ENCODE measurements at regions not wholly inside any gene's neighbourhood (a gene's known extent, or its start where the extent isn't known, plus 50 kb on each side); places are given as distances from the start of the nearest gene placed in this dataset.

DNA sequence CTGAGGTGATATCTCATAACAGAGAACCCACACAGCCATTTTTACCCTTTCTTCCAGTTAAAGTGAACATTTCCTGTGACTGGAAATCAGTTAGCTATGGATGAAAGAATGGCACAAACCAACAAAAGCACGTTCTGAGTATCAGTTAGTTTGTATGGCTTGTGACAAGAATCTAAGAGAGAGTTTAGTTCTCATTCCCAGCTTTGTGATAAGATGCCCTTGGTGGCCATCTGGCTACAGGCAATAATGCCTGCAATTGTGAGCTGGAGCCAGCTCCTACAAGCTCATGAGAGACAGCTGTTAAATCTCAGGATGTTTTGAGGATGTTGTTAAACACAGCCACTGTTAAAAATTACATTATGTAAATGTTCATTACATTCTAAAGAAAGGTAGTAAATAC, 122.0 kb upstream of the FRMD6 start:
- Histone ChIP-seq H3F3A (ENCODE audit: insufficient read depth, low read depth) (peaks cover 30% of the 10 kb centered on the region), H3K9me3 (ENCODE audit: insufficient read depth, low read depth) (peaks cover 4% of the 10 kb centered on the region; the same call in 1 of the 2 replicates), H3K27ac (no peak overlapping the region), H3K36me3 (ENCODE audit: low read depth) (no peaks in the 10 kb centered on the region), H3K4me3 (no peak overlapping the region), H3K4me2 (no peak overlapping the region), H3K9me2 (ENCODE audit: insufficient read depth) (no peaks in the 10 kb centered on the region), H3K4me1 (replicated peaks; ENCODE audit: insufficient read depth) (peaks cover 34% of the 10 kb centered on the region), H3K27me3 (ENCODE audit: insufficient read depth, low read depth) (no peaks in the 10 kb centered on the region), H4K20me1 (ENCODE audit: insufficient read depth) (no peaks in the 10 kb centered on the region), H2AFZ (no peak overlapping the region), H3K79me2 (ENCODE audit: low read depth) (no peaks in the 10 kb centered on the region)
- DNase-seq, result no peak
- TF ChIP-seq EZH2 (IDR thresholded peaks at IDR 0.05; ENCODE audit: low read depth), result no peak
- TF ChIP-seq, protein P1, sequence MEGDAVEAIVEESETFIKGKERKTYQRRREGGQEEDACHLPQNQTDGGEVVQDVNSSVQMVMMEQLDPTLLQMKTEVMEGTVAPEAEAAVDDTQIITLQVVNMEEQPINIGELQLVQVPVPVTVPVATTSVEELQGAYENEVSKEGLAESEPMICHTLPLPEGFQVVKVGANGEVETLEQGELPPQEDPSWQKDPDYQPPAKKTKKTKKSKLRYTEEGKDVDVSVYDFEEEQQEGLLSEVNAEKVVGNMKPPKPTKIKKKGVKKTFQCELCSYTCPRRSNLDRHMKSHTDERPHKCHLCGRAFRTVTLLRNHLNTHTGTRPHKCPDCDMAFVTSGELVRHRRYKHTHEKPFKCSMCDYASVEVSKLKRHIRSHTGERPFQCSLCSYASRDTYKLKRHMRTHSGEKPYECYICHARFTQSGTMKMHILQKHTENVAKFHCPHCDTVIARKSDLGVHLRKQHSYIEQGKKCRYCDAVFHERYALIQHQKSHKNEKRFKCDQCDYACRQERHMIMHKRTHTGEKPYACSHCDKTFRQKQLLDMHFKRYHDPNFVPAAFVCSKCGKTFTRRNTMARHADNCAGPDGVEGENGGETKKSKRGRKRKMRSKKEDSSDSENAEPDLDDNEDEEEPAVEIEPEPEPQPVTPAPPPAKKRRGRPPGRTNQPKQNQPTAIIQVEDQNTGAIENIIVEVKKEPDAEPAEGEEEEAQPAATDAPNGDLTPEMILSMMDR (conservative IDR thresholded peaks at IDR 0.05), result no peak
- POLR2A ChIA-PET (ENCODE audit: unreplicated experiment), result no interaction called here
- BruUV-seq (replicated peaks), result no TSS peak
- CTCF ChIA-PET, result no interaction called here
- intact Hi-C loops (cut with micrococcal nuclease; ENCODE audit: unreplicated experiment), result no loop called here

DNA sequence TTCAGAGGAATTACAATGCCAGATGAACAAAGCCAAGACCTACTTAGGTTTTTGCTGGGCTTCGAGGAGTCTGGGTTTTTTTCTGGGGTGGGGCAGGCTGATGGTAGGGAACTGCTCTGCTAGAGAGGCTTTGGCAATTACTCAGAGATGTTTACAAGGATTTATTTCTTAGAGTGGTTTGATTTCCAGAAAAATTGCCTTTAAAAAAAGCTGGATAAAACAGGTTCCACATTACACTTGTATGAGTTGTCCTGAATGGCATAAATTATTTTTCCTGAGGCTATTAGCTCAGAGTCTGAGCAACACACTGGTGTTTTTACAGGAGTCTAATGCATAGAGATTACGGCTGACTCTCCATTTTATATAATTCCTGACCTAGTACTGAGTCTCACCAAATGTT, 118.5 kb upstream of the FRMD6 start:
- CTCF ChIA-PET, result interaction anchor here (0.6 to 0.8 kb wide), 2 partner anchors 16 to 250 kb away, joined by 3 read pairs; no protein-coding TSS in a partner anchor
- no peaks in the 10 kb centered on the region for H3K79me2 ChIP-seq (ENCODE audit: low read depth)
- H3K9me3 ChIP-seq (ENCODE audit: insufficient read depth, low read depth), result peaks cover 19% of the 10 kb centered on the region
- peak overlapping the region; percentile 67 for H3K4me2 ChIP-seq
- H3K27ac ChIP-seq, result peak overlapping the region; percentile 99
- H2AFZ ChIP-seq, result no peak overlapping the region
- H3F3A ChIP-seq (ENCODE audit: insufficient read depth, low read depth), result peaks cover 40% of the 10 kb centered on the region
- BruUV-seq (replicated peaks), result no TSS peak
- no peaks in the 10 kb centered on the region for H4K20me1 ChIP-seq (ENCODE audit: insufficient read depth)
- intact Hi-C loops (cut with micrococcal nuclease; ENCODE audit: unreplicated experiment), result no loop called here
- POLR2A ChIA-PET (ENCODE audit: unreplicated experiment), result interaction anchor here (0.6 to 0.9 kb wide), 2 partner anchors 117 to 119 kb away, joined by 11 to 26 read pairs; partner anchors contain the start of gene FRMD6
- H3K27me3 ChIP-seq (ENCODE audit: insufficient read depth, low read depth), result no peaks in the 10 kb centered on the region
- H3K4me1 ChIP-seq (replicated peaks; ENCODE audit: insufficient read depth), result peaks cover 43% of the 10 kb centered on the region
- TF ChIP-seq, protein P1 (conservative IDR thresholded peaks at IDR 0.05), result no peak
- no peak for TF ChIP-seq EZH2 (IDR thresholded peaks at IDR 0.05; ENCODE audit: low read depth)
- no peaks in the 10 kb centered on the region for H3K36me3 ChIP-seq (ENCODE audit: low read depth)
- no peak overlapping the region for H3K4me3 ChIP-seq
- H3K9me2 ChIP-seq (ENCODE audit: insufficient read depth), result no peaks in the 10 kb centered on the region
- peak; percentile 59 to 98 for DNase-seq

DNA sequence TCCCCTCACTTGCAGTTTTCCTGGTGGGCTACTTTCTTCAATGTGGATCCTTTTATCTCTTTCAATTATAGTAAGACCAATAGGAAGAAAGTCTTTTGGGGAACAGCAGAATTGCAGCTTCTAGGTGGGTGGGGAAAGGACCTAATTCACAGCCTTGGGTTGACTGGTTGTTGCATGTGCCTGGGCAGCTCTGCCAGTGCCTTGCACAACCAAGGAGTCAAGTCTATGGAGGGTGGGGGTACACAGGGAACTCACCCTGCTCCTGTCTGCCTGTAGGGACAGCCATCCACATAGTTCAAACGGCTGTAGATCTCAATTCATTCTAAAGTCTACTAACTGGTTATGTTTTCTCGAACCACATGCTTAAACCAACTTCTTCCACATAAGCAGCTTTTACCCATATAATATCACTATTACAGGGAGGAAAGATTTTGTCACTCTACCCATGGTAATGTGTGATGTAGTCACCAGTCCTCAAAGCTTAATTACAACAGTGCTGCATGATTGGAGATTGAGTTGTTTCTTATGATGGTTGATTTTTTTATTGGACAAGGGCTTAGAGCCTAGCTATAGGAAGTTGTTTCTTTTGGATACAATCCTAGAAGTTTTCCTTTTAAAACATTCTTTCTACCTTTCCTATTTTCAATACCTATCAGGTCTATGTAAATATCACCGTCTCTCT, 117.7 kb upstream of the FRMD6 start:
- no peak for DNase-seq
- no peak overlapping the region for H2AFZ ChIP-seq
- H3K4me3 ChIP-seq, result peak overlapping the region; percentile 16; the same call in 1 of the 2 replicates

More for the DNA sequence above, 117.7 kb upstream of the FRMD6 start:
- Histone ChIP-seq H3K27me3 (ENCODE audit: insufficient read depth, low read depth) (no peaks in the 10 kb centered on the region), H3K27ac (peak overlapping the region; percentile 99), H3K4me1 (replicated peaks; ENCODE audit: insufficient read depth) (peaks cover 49% of the 10 kb centered on the region), H3F3A (ENCODE audit: insufficient read depth, low read depth) (peaks cover 41% of the 10 kb centered on the region), H3K9me3 (ENCODE audit: insufficient read depth, low read depth) (peaks cover 19% of the 10 kb centered on the region), H4K20me1 (ENCODE audit: insufficient read depth) (no peaks in the 10 kb centered on the region), H3K4me2 (peak overlapping the region; percentile 67), H3K9me2 (ENCODE audit: insufficient read depth) (no peaks in the 10 kb centered on the region), H3K79me2 (ENCODE audit: low read depth) (no peaks in the 10 kb centered on the region), H3K36me3 (ENCODE audit: low read depth) (no peaks in the 10 kb centered on the region)
- no peak for TF ChIP-seq EZH2 (IDR thresholded peaks at IDR 0.05; ENCODE audit: low read depth)
- TF ChIP-seq, protein P1 (conservative IDR thresholded peaks at IDR 0.05), result no peak
- ChIA-PET POLR2A (ENCODE audit: unreplicated experiment) (interaction anchor here (0.6 kb wide), 1 partner anchor 116 kb away, joined by 26 read pairs; no protein-coding TSS in a partner anchor), CTCF (interaction anchor here (0.5 to 0.8 kb wide), 2 partner anchors 15 to 251 kb away, joined by 3 read pairs; no protein-coding TSS in a partner anchor)
- intact Hi-C loops (cut with micrococcal nuclease; ENCODE audit: unreplicated experiment), result loop anchor here (1.0 to 2.0 kb wide), 4 partner anchors 21 to 138 kb away; no protein-coding TSS in a partner anchor
- TSS peak; percentile 49 for BruUV-seq (replicated peaks)

All from PC-9 (cell line).